Mesendoderm (in vitro differentiated cells): ENCODE measurements at regions not wholly inside any gene's neighbourhood (a gene's known extent, or its start where the extent isn't known, plus 50 kb on each side); places are given as distances from the start of the nearest gene placed in this dataset.

Experiments used
- DNase-seq: peaks from one replicate; pipeline ENCODE4 v3.0.0; 2013
- H2AK5ac ChIP-seq: 2 replicates; pipeline ENCODE4 v1.6.1; 2013; ENCODE audit warnings: low read length, inconsistent platforms
- H2BK120ac ChIP-seq: 2 replicates; pipeline ENCODE4 v1.6.1; 2013; ENCODE audit warnings: low read depth, mild to moderate bottlenecking, low read length, moderate library complexity, mixed read lengths
- H2BK15ac ChIP-seq: replicated peaks from 2 replicates; pipeline ENCODE4 v1.6.1; 2013; ENCODE audit warnings: low read depth, mild to moderate bottlenecking, moderate library complexity
- H2BK5ac ChIP-seq: 2 replicates; pipeline ENCODE4 v1.6.1; 2013; ENCODE audit warnings: low read length, inconsistent platforms
- H3K18ac ChIP-seq: 2 replicates; pipeline ENCODE4 v1.6.1; 2013; ENCODE audit warnings: mild to moderate bottlenecking, low read length, mixed read lengths
- H3K23ac ChIP-seq: one replicate; pipeline ENCODE4 v1.6.1; 2013; ENCODE audit warnings: low read length
- H3K27ac ChIP-seq: 2 replicates; pipeline ENCODE4 v1.5.1; 2013; ENCODE audit warnings: low read depth, mild to moderate bottlenecking, inconsistent platforms, low read length, moderate library complexity
- H3K27me3 ChIP-seq: 2 replicates; pipeline ENCODE4 v1.6.1; 2013; ENCODE audit warnings: low read length, control low read depth, mild to moderate bottlenecking, inconsistent platforms; ENCODE audit not compliant: insufficient read depth, poor library complexity
- H3K36me3 ChIP-seq: 2 replicates; pipeline ENCODE4 v1.6.1; 2013; ENCODE audit warnings: low read length, inconsistent platforms; ENCODE audit not compliant: control insufficient read depth, insufficient read depth
- H3K4ac ChIP-seq: one replicate; pipeline ENCODE4 v1.6.1; 2013; ENCODE audit warnings: low read depth, mild to moderate bottlenecking, low read length, moderate library complexity
- H3K4me1 ChIP-seq: 2 replicates; pipeline ENCODE4 v1.6.1; 2013; ENCODE audit warnings: low read depth, low read length, inconsistent platforms; ENCODE audit not compliant: control insufficient read depth
- H3K4me2 ChIP-seq: 2 replicates; pipeline ENCODE4 v1.6.1; 2013; ENCODE audit warnings: low read length
- H3K4me3 ChIP-seq: 2 replicates; pipeline ENCODE4 v1.5.1; 2013; ENCODE audit warnings: mild to moderate bottlenecking, low read length
- H3K56ac ChIP-seq: one replicate; pipeline ENCODE4 v1.6.1; 2013; ENCODE audit warnings: low read length
- H3K79me1 ChIP-seq: 2 replicates; pipeline ENCODE4 v1.6.1; 2013; ENCODE audit warnings: low read length, inconsistent platforms
- H3K79me2 ChIP-seq: 2 replicates; pipeline ENCODE4 v1.6.1; 2013; ENCODE audit warnings: mild to moderate bottlenecking, low read length; ENCODE audit not compliant: control insufficient read depth, insufficient read depth
- H3K9ac ChIP-seq: 2 replicates; pipeline ENCODE4 v1.6.1; 2013; ENCODE audit warnings: low read length, inconsistent platforms
- H4K5ac ChIP-seq: one replicate; pipeline ENCODE4 v1.6.1; 2013; ENCODE audit warnings: low read length
- H4K8ac ChIP-seq: one replicate; pipeline ENCODE4 v1.6.1; 2013; ENCODE audit warnings: low read depth, mild to moderate bottlenecking, control low read depth, low read length, moderate library complexity
- WGBS: extraction: QIAGEN DNeasy Blood & Tissue Kit; methylation state at CpG from one replicate; pipeline ENCODE4 v1.1.7; 2013; ENCODE audit warnings: low lambda C conversion rate, missing lambda C conversion rate; ENCODE audit not compliant: insufficient coverage; ENCODE audit errors: extremely low coverage; 5-methylcytosine and 5-hydroxymethylcytosine counted together

- no peak overlapping the region for H3K4me3 ChIP-seq
- no peak overlapping the region for H3K4ac ChIP-seq
- H3K27me3 ChIP-seq: no peaks in the 10 kb centered on the region
- no peaks in the 10 kb centered on the region for H3K36me3 ChIP-seq
- no peak overlapping the region for H3K4me2 ChIP-seq
- no peak overlapping the region for H3K56ac ChIP-seq
- no CpG with 5 or more reads among the region's 2 CpGs for WGBS
- H2BK120ac ChIP-seq: no peak overlapping the region
- no peak overlapping the region for H3K27ac ChIP-seq
- no peaks in the 10 kb centered on the region for H3K4me1 ChIP-seq
- H3K79me2 ChIP-seq: no peaks in the 10 kb centered on the region
- DNase-seq: no peak
- H4K5ac ChIP-seq: no peak overlapping the region
- no peak overlapping the region for H3K18ac ChIP-seq
- no peaks in the 10 kb centered on the region for H3K79me1 ChIP-seq
- no peak overlapping the region for H2BK15ac ChIP-seq
- H3K9ac ChIP-seq: no peak overlapping the region
- H4K8ac ChIP-seq: no peak overlapping the region
- H3K23ac ChIP-seq: no peak overlapping the region
- no peak overlapping the region for H2BK5ac ChIP-seq
- no peak overlapping the region for H2AK5ac ChIP-seq
Observed at GRCh38 chr14:27958757-27959156, 807.8 kb upstream of the FOXG1 start.

DNA sequence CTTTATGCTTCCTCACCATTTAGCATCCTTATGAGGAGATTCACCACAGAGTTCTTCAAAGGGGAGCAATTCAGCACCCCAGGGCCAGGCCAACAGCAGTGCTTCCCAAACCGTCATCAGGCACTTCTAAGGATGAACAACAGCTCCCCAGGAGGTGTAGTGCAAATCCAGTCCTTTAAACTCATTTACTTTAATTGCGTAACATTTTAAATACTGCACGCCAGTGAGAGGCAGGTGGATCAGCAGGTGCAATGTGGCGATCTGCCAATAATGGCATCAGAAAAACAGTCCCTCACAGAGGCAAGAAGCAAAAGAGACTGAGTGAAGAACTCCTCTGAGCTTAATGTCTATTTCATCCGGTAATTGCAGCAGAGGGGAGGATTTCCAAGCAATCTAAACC, 770.9 kb upstream of the FOXG1 start:
- no peak overlapping the region for H3K23ac ChIP-seq
- H3K27ac ChIP-seq: no peak overlapping the region
- no peak overlapping the region for H2BK15ac ChIP-seq
- no peak overlapping the region for H3K4ac ChIP-seq
- H2BK5ac ChIP-seq: no peak overlapping the region
- no peak overlapping the region for H3K18ac ChIP-seq
- H2AK5ac ChIP-seq: no peak overlapping the region
- no peak for DNase-seq
- H3K4me3 ChIP-seq: no peak overlapping the region
- WGBS: no CpG with 5 or more reads among the region's 5 CpGs
- no peak overlapping the region for H3K56ac ChIP-seq
- no peak overlapping the region for H3K4me2 ChIP-seq
- H3K36me3 ChIP-seq: no peaks in the 10 kb centered on the region
- no peak overlapping the region for H4K5ac ChIP-seq
- no peaks in the 10 kb centered on the region for H3K4me1 ChIP-seq
- H3K27me3 ChIP-seq: no peaks in the 10 kb centered on the region
- no peaks in the 10 kb centered on the region for H3K79me2 ChIP-seq
- H3K9ac ChIP-seq: no peak overlapping the region
- H4K8ac ChIP-seq: no peak overlapping the region
- no peaks in the 10 kb centered on the region for H3K79me1 ChIP-seq
- H2BK120ac ChIP-seq: no peak overlapping the region

DNA sequence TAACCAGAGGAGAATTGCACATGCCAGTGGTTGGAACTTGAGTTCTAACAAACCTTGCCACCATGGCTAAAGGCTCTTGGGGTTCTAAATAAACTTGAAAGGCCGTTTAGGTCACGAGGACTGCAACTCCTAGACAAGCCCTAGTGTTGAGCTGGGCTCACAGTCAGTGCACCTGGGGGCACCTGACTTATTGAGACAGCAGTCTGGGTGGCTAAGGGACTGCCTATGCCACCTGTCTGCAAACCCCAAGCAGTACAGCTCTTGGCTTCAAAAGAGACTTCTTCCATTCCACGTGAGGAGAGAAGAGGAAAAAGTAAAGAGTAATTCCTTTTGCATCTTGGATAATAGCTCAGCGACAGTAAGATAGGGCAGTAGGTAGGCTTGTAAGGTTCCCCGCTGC, 765.6 kb upstream of the FOXG1 start:
- no peak overlapping the region for H2BK120ac ChIP-seq
- H3K4ac ChIP-seq: no peak overlapping the region
- no peak overlapping the region for H4K5ac ChIP-seq
- H4K8ac ChIP-seq: no peak overlapping the region
- H3K56ac ChIP-seq: no peak overlapping the region
- peak; percentile 7 for DNase-seq
- H3K23ac ChIP-seq: no peak overlapping the region
- no CpG with 5 or more reads among the region's 5 CpGs for WGBS
- H2BK5ac ChIP-seq: no peak overlapping the region
- H3K9ac ChIP-seq: no peak overlapping the region
- no peaks in the 10 kb centered on the region for H3K36me3 ChIP-seq
- no peak overlapping the region for H2BK15ac ChIP-seq
- H3K18ac ChIP-seq: no peak overlapping the region
- no peak overlapping the region for H3K27ac ChIP-seq
- H3K27me3 ChIP-seq: no peaks in the 10 kb centered on the region
- H3K4me3 ChIP-seq: no peak overlapping the region
- no peak overlapping the region for H3K4me2 ChIP-seq
- no peaks in the 10 kb centered on the region for H3K79me2 ChIP-seq
- H2AK5ac ChIP-seq: no peak overlapping the region
- H3K4me1 ChIP-seq: no peaks in the 10 kb centered on the region
- no peaks in the 10 kb centered on the region for H3K79me1 ChIP-seq

DNA sequence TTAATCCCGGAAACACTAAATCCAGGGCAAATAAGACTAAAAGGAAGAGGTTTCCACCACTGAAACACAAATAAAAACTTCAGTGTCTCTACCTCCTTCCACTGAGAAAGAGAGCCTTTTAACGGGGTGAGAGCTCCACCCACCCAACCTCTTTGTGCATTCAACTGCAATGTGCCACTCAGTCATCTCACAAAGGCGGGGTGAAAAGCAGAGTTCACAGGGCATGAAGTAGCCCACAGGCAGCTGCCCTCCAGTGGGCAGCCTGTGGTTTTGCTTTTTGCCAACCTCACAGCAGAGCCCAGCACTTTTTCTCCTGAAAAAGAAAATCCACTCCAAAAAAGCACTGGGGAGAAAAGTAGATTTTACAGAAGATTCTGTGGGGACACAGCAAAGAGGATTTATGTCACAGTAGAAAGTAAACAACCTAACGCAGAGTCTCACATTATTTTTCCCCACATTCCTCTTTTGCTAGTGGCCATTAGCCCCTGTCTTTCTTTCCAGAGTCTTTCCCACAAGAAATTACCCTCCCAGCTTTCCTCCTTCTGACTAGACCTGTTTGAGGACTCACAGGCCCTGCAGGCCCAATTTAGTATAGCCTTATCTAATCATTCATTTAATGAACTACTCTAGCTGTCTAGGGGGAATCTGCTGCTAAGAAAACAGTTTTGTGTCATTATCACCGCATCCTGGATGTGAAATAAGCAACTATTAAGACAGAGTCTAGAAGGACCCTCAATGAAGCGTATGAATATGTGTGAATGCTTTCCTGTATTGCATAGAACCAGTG, 753.8 kb upstream of the FOXG1 start:
- Histone ChIP-seq H3K27me3 (no peaks in the 10 kb centered on the region), H3K27ac (no peak overlapping the region), H4K8ac (no peak overlapping the region), H3K79me2 (no peaks in the 10 kb centered on the region), H3K9ac (no peak overlapping the region), H3K79me1 (no peaks in the 10 kb centered on the region), H2BK15ac (no peak overlapping the region), H2BK5ac (no peak overlapping the region), H3K4me3 (no peak overlapping the region), H3K4me2 (no peak overlapping the region), H2BK120ac (no peak overlapping the region), H3K56ac (no peak overlapping the region), H3K36me3 (no peaks in the 10 kb centered on the region), H3K4ac (no peak overlapping the region), H3K23ac (no peak overlapping the region), H2AK5ac (no peak overlapping the region), H3K18ac (no peak overlapping the region), H3K4me1 (no peaks in the 10 kb centered on the region), H4K5ac (no peak overlapping the region)
- WGBS: no CpG with 5 or more reads among the region's 6 CpGs
- DNase-seq: peak; percentile 50

DNA sequence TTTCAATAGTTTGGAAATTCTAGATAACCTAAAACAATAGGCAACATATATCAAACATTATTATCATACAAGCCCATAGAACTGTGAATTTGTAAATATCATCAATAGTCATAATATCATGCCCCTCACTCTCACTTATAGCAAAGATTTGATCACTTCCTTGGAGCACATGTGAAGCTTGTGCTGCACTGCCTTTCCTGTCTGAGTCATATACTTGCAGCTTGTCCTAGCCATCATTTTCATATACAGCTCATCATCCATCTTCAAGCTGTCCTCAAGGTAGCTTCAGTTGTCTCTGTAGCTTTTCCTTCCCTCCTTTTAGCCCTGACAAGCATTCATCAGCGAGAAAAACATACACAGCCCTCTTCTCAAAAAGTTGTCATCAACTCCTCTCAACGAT, 746.5 kb upstream of the FOXG1 start:
- Histone ChIP-seq H3K79me2 (no peaks in the 10 kb centered on the region), H3K9ac (no peak overlapping the region), H3K36me3 (no peaks in the 10 kb centered on the region), H3K4me3 (no peak overlapping the region), H3K56ac (no peak overlapping the region), H3K4ac (no peak overlapping the region), H3K79me1 (no peaks in the 10 kb centered on the region), H3K18ac (no peak overlapping the region), H3K4me1 (no peaks in the 10 kb centered on the region), H2BK120ac (no peak overlapping the region), H3K23ac (no peak overlapping the region), H3K27me3 (no peaks in the 10 kb centered on the region), H4K5ac (no peak overlapping the region), H3K27ac (no peak overlapping the region), H4K8ac (no peak overlapping the region), H3K4me2 (no peak overlapping the region), H2AK5ac (no peak overlapping the region), H2BK5ac (no peak overlapping the region), H2BK15ac (no peak overlapping the region)
- DNase-seq: no peak
- no CpG with 5 or more reads among the region's 2 CpGs for WGBS

DNA sequence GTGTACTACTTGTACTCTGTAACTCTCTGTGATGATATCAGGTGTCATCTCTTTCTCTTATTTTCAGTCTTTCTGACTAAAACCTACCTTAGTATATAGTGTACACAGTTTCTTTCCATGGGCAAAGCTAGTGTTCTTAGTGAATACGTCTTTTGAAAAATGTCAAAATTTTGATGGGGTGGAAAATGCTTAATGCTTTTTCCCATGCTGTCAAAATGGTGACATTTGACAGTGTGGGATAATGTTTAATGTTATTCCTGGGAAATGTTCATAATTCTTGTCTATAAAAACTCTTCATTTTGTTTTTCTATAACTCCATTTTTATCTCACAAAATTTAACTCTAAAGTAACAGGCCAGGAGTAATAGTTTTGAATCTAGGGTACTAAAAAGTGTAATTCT, 742.7 kb upstream of the FOXG1 start:
- Histone ChIP-seq H3K79me2 (no peaks in the 10 kb centered on the region), H4K5ac (no peak overlapping the region), H3K56ac (no peak overlapping the region), H3K27me3 (no peaks in the 10 kb centered on the region), H3K23ac (no peak overlapping the region), H3K9ac (no peak overlapping the region), H3K4me1 (no peaks in the 10 kb centered on the region), H3K18ac (no peak overlapping the region), H2BK15ac (no peak overlapping the region), H3K36me3 (no peaks in the 10 kb centered on the region), H3K79me1 (no peaks in the 10 kb centered on the region), H3K4me3 (no peak overlapping the region), H2BK120ac (no peak overlapping the region), H3K4me2 (no peak overlapping the region), H3K27ac (no peak overlapping the region), H2AK5ac (no peak overlapping the region), H4K8ac (no peak overlapping the region), H3K4ac (no peak overlapping the region), H2BK5ac (no peak overlapping the region)
- WGBS: no CpG with 5 or more reads among the region's 1 CpG
- DNase-seq: no peak
